ENCODE measurements at regions not wholly inside any gene's neighbourhood (a gene's known extent, or its start where the extent isn't known, plus 50 kb on each side); places are given as distances from the start of the nearest gene placed in this dataset.
A peak's percentile ranks its signal among the peaks of the same experiment; 100 is the strongest.

DNA sequence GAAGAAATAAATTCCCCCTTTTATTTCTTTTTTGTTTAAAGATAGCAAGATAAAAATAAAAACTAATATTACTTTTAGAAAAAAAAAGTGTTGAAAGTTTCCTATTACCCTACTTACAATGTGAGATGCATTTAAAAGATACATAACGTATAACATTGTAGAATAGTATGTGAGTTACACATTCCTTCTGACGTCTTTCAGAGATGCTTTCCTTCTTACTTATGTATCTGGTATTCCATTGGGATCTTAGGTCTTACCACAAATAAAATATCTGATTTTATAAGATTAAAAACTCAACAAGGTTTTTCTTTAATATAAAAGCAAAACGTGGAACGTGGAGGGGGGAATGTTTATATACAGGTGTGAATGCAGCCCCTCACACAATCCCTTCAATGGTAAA lies 147.2 kb upstream of the ETS2 start:
- H3K9me3 Mint-ChIP-seq, result no peaks in the 10 kb centered on the region
- Histone ChIP-seq H2AFZ (replicated peaks) (no peak overlapping the region), H3K36me3 (no peaks in the 10 kb centered on the region), H3K79me2 (ENCODE audit: low read depth) (no peaks in the 10 kb centered on the region), H3K9me3 (ENCODE audit: low read depth) (no peaks in the 10 kb centered on the region), H3K4me2 (no peak overlapping the region), H3F3A (ENCODE audit: low read depth) (peaks cover 17% of the 10 kb centered on the region), H3K9ac (no peak overlapping the region), H3K27ac (no peak overlapping the region), H3K4me3 (no peak overlapping the region), H4K20me1 (ENCODE audit: low read depth) (no peaks in the 10 kb centered on the region), H3K4me1 (peaks cover 3% of the 10 kb centered on the region), H3K27me3 (peaks cover 78% of the 10 kb centered on the region)
- H3K4me3 Mint-ChIP-seq, result no peak overlapping the region
- no peak for DNase-seq (ENCODE audit: low spot score)
- no peak overlapping the region for H3K27ac Mint-ChIP-seq
- H3K4me1 Mint-ChIP-seq, result peaks cover 16% of the 10 kb centered on the region
- TF ChIP-seq, protein P1, sequence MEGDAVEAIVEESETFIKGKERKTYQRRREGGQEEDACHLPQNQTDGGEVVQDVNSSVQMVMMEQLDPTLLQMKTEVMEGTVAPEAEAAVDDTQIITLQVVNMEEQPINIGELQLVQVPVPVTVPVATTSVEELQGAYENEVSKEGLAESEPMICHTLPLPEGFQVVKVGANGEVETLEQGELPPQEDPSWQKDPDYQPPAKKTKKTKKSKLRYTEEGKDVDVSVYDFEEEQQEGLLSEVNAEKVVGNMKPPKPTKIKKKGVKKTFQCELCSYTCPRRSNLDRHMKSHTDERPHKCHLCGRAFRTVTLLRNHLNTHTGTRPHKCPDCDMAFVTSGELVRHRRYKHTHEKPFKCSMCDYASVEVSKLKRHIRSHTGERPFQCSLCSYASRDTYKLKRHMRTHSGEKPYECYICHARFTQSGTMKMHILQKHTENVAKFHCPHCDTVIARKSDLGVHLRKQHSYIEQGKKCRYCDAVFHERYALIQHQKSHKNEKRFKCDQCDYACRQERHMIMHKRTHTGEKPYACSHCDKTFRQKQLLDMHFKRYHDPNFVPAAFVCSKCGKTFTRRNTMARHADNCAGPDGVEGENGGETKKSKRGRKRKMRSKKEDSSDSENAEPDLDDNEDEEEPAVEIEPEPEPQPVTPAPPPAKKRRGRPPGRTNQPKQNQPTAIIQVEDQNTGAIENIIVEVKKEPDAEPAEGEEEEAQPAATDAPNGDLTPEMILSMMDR (IDR thresholded peaks at IDR 0.05), result no peak
- TF ChIP-seq EZH2phosphoT487 (IDR thresholded peaks at IDR 0.05) (no peak), EZH2 (IDR thresholded peaks at IDR 0.05) (no peak)
- peaks cover 34% of the 10 kb centered on the region for H3K27me3 Mint-ChIP-seq (ENCODE audit: insufficient read depth, low read depth)
- H3K36me3 Mint-ChIP-seq, result no peaks in the 10 kb centered on the region

DNA sequence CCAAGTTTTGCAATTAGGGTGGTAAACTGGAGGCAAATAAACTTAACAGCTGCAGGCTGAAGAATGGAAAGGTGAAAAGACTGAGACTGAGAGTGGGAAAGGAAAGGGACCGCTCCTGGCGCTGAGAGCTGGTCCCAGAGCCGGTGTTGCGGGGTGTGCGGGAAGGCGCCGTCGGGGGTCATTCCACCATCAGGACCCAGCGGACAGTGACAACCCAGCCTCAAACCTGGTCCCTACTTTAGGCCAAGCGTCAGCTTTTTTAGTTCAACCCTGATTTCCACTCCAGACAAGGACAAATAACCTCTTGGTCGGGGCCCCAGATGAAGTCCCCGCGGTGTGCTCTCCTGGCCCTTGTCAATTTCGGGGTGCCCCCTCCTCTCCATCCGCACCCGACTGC lies 145.8 kb upstream of the ETS2 start:
- Mint-ChIP-seq H3K9me3 (no peaks in the 10 kb centered on the region), H3K36me3 (no peaks in the 10 kb centered on the region), H3K27ac (no peak overlapping the region), H3K4me3 (peak overlapping the region; percentile 77), H3K4me1 (peaks cover 15% of the 10 kb centered on the region), H3K27me3 (ENCODE audit: insufficient read depth, low read depth) (peaks cover 36% of the 10 kb centered on the region)
- H3K79me2 ChIP-seq (ENCODE audit: low read depth), result no peaks in the 10 kb centered on the region
- peak overlapping the region; percentile 46 for H3K4me3 ChIP-seq
- no peak overlapping the region for H2AFZ ChIP-seq (replicated peaks)
- TF ChIP-seq, protein P1 (IDR thresholded peaks at IDR 0.05), result no peak
- TF ChIP-seq EZH2phosphoT487 (IDR thresholded peaks at IDR 0.05) (no peak), EZH2 (IDR thresholded peaks at IDR 0.05) (no peak)
- no peak overlapping the region for H3K27ac ChIP-seq
- H3K9me3 ChIP-seq (ENCODE audit: low read depth), result no peaks in the 10 kb centered on the region
- no peak for DNase-seq (ENCODE audit: low spot score)
- H3K9ac ChIP-seq, result no peak overlapping the region
- H3K4me2 ChIP-seq, result peak overlapping the region; percentile 82
- peaks cover 3% of the 10 kb centered on the region for H3K4me1 ChIP-seq
- H3F3A ChIP-seq (ENCODE audit: low read depth), result peaks cover 17% of the 10 kb centered on the region
- H3K27me3 ChIP-seq, result peaks cover 86% of the 10 kb centered on the region
- H3K36me3 ChIP-seq, result no peaks in the 10 kb centered on the region
- no peaks in the 10 kb centered on the region for H4K20me1 ChIP-seq (ENCODE audit: low read depth)

DNA sequence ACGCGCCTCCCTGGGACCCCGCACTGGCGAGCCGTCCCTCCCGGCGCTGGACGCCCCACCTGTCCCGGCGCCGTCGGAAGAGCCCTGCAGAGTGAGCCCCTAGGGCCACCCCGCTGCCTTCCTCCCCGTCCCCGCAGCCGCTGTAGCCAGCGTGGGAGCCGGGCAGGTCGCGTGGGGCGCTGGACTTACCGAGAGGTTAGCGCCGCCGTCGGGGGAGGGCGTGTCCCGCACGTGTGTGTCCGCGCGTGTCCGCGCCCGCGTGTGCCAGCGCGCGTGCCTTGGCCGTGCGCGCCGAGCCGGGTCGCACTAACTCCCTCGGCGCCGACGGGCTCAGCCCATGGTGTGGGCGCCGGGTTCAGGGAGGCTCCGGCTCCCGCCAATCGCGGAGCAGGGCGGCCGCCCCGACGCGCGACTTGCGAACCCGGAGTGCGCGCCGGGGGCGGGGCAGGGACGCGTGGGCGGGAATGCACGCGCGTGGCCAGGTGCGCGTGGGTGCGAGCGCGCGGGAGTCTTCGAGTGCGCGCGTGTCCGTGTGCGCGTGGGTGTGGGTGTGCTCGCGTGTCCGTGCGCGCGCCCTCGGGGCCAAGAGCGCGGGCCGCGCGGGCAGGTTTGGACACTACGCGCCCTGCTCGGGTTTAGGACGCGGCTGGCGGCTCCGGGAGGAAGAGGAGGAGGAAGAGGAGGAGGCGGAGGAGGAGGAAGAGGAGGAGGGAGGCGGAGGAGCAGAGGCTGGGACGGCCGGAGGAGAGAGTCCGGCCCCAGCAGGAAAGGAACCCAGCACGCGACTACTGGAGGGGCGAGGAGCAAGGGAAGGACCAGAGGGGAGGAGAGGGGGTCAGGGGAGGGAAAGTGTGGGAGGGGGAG lies 145.2 kb upstream of the ETS2 start:
- Histone ChIP-seq H3F3A (ENCODE audit: low read depth) (peaks cover 17% of the 10 kb centered on the region), H3K9ac (no peak overlapping the region), H3K27ac (no peak overlapping the region), H3K4me1 (peaks cover 3% of the 10 kb centered on the region), H3K4me3 (peak overlapping the region; percentile 46), H2AFZ (replicated peaks) (peak overlapping the region; percentile 78), H3K36me3 (no peaks in the 10 kb centered on the region), H3K27me3 (peaks cover 86% of the 10 kb centered on the region), H3K79me2 (ENCODE audit: low read depth) (no peaks in the 10 kb centered on the region), H3K4me2 (peak overlapping the region; percentile 82), H4K20me1 (ENCODE audit: low read depth) (no peaks in the 10 kb centered on the region), H3K9me3 (ENCODE audit: low read depth) (no peaks in the 10 kb centered on the region)
- Mint-ChIP-seq H3K4me3 (peak overlapping the region; percentile 79), H3K9me3 (no peaks in the 10 kb centered on the region), H3K27ac (no peak overlapping the region), H3K27me3 (ENCODE audit: insufficient read depth, low read depth) (peaks cover 36% of the 10 kb centered on the region), H3K36me3 (no peaks in the 10 kb centered on the region), H3K4me1 (peaks cover 9% of the 10 kb centered on the region)
- TF ChIP-seq, protein P1 (IDR thresholded peaks at IDR 0.05), result no peak
- TF ChIP-seq EZH2phosphoT487 (IDR thresholded peaks at IDR 0.05) (peak; percentile 69), EZH2 (IDR thresholded peaks at IDR 0.05) (peak; percentile 88)
- peak; percentile 69 for DNase-seq (ENCODE audit: low spot score)
